HG03159 (cell line): ENCODE measurements at regions not wholly inside any gene's neighbourhood (a gene's known extent, or its start where the extent isn't known, plus 50 kb on each side); places are given as distances from the start of the nearest gene placed in this dataset.

Experiments used
- ATAC-seq: cut with Tn5 transposase; IDR thresholded peaks from one replicate; pipeline ENCODE4 v1.9.1; 2021; ENCODE audit warnings: mild to moderate bottlenecking, moderate library complexity; ENCODE audit not compliant: unreplicated experiment

- no peak for ATAC-seq
Observed at GRCh38 chr2:3959372-3959771, 256.0 kb downstream of the DCDC2C start.

GRCh38 chr2:3960106-3960505 lies 256.7 kb downstream of the DCDC2C start:
- ATAC-seq: no peak

GRCh38 chr2:3962719-3963118 lies 259.3 kb downstream of the DCDC2C start:
- ATAC-seq: no peak

GRCh38 chr2:3965211-3965610 lies 261.8 kb downstream of the DCDC2C start:
- ATAC-seq: no peak

- no peak for ATAC-seq
Observed at GRCh38 chr2:3965953-3966352, 262.6 kb downstream of the DCDC2C start.

GRCh38 chr2:3966470-3966869 lies 263.1 kb downstream of the DCDC2C start:
- no peak for ATAC-seq

- ATAC-seq: no peak
Observed at GRCh38 chr2:3968736-3969135, 265.4 kb downstream of the DCDC2C start.

GRCh38 chr2:3970791-3971651 lies 267.6 kb downstream of the DCDC2C start:
- ATAC-seq: no peak

GRCh38 chr2:3971652-3972192 lies 268.3 kb downstream of the DCDC2C start:
- no peak for ATAC-seq

GRCh38 chr2:3972377-3972776 lies 269.0 kb downstream of the DCDC2C start:
- no peak for ATAC-seq

- ATAC-seq: no peak
Observed at GRCh38 chr2:3974765-3975164, 271.4 kb downstream of the DCDC2C start.

GRCh38 chr2:3981446-3981987 lies 278.1 kb downstream of the DCDC2C start:
- ATAC-seq: no peak

- ATAC-seq: no peak
Observed at GRCh38 chr2:3982160-3982559, 278.8 kb downstream of the DCDC2C start.

GRCh38 chr2:3986063-3986462 lies 282.7 kb downstream of the DCDC2C start:
- no peak for ATAC-seq

GRCh38 chr2:3986530-3987258 lies 283.3 kb downstream of the DCDC2C start:
- no peak for ATAC-seq

- ATAC-seq: no peak
Observed at GRCh38 chr2:4002841-4003403, 299.5 kb downstream of the DCDC2C start.

GRCh38 chr2:4012197-4012596 lies 308.8 kb downstream of the DCDC2C start:
- no peak for ATAC-seq

GRCh38 chr2:4018535-4018934 lies 315.2 kb downstream of the DCDC2C start:
- ATAC-seq: no peak

- no peak for ATAC-seq
Observed at GRCh38 chr2:4020153-4020552, 316.8 kb downstream of the DCDC2C start.

- no peak for ATAC-seq
Observed at GRCh38 chr2:4020649-4021048, 317.3 kb downstream of the DCDC2C start.

GRCh38 chr2:4024605-4025004 lies 321.2 kb downstream of the DCDC2C start:
- no peak for ATAC-seq
